Hematopoietic multipotent progenitor cell treated with erythropoietin and hydrocortisone succinate and interleukin-3 and kit ligand, for 6 days (in vitro differentiated cells): ENCODE measurements at regions not wholly inside any gene's neighbourhood (a gene's known extent, or its start where the extent isn't known, plus 50 kb on each side); places are given as distances from the start of the nearest gene placed in this dataset.
"Not testable (repeated sequence)": the region's sequence is repeated elsewhere in the genome, so short reads cannot be mapped to it uniquely, and the experiment has no call there.

Source experiments
- DNase-seq: peaks from one replicate; pipeline ENCODE4 v3.0.0-alpha.2; 2015

DNA sequence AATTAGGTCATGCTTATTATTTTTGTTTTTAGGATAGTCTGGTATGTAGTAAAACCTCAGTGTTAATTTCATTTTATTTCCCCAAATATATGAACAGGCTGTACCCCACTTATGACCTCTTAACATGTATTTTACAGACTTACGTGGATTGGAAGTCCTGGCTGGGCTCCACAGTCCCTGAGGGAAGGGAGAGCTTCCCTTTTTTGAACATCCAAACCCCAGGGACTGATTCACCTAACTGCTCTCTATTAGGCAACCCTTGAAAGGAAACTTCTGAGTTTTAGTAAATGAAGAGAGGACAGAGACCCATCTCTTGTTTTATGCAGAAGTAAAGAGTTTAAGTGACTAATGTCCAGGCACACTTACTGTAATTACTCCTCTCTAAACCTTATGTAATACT lies 233.1 kb upstream of the SPRY1 start:
- DNase-seq, result no peak

GRCh38 chr4:123166023-123166422 lies 230.6 kb upstream of the SPRY1 start:
- peak; percentile 42 for DNase-seq

- peak; percentile 61 for DNase-seq
Observed at GRCh38 chr4:123167931-123168330, 228.7 kb upstream of the SPRY1 start.

DNA sequence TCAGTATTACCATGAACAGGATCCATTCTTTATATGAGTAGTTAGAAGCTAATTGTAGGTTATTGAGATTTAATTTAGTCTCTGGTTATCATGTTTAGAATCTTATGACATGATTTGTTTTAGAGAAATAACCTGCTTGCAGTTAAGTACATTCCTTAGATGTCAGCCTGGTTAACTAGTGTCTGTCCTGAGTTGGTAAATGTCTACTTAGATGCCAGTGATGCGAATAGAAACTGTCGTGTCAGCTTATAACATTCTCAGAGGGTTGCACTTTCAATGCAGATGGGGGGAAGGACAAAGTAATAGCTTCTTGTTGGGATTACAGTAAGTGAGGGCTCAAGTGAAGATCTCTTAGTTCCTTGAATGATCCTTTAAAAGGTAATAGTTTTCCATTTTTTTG lies 227.8 kb upstream of the SPRY1 start:
- DNase-seq, result no peak

GRCh38 chr4:123170843-123171242 lies 225.8 kb upstream of the SPRY1 start:
- no peak for DNase-seq

DNA sequence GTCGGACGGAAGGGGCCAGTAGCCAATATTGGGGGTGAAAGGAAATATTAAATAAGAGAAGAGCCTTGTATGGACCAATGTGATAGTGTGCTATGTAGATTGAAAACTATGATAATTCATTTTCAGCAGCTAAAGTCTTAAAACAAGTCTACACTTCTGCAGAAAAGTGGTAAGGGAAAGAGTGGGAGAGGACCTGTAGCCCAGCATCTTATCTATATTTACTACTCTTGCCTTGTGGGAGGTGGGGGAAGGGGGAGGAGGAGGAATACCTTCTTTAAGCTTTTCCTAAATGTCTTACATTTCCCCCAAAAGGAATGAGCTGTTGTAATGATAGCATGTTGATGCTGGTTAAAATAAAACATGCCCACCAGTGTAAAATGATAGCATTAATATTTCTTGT lies 220.0 kb upstream of the SPRY1 start:
- DNase-seq, result no peak

GRCh38 chr4:123182289-123182688 lies 214.3 kb upstream of the SPRY1 start:
- DNase-seq, result no peak

DNA sequence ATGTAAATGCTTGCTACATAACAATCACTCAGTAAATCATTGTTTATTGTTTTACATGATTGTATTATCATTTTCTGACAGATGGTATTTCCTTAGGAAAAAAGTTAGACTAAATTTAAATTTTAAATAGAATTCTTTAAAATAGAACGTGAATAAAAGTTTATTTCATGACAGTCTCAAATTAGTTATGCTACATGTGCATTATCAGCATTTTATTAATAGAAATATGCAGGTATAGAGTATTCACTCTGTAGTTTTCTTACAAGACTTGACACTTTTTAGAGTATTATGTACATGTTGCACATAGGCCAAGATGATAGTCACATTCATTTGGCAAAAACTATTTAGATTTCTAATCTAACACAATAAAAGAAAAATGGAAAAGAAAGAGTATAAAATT lies 213.3 kb upstream of the SPRY1 start:
- no peak for DNase-seq

- not testable (repeated sequence) for DNase-seq
Observed at GRCh38 chr4:123183754-123184153, 212.8 kb upstream of the SPRY1 start.

DNA sequence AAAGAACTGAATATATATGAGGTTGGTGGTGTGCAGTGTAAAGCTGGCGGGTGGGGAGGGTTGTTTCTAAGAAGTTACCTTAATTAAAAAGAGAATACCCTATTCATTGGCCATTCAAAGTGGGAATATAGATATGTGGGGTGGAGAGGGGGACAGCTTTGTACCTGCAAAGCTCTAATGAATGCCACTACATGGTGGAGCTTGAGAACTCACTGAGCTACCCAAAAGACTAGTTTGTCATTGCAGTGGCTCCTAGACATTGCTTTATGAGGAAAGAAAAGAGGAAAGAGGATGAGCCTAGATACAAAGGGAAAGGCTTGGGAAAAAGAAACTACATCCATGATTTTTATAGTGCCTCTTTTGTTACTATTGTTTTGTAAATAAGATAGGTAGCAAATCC lies 209.9 kb upstream of the SPRY1 start:
- no peak for DNase-seq

DNA sequence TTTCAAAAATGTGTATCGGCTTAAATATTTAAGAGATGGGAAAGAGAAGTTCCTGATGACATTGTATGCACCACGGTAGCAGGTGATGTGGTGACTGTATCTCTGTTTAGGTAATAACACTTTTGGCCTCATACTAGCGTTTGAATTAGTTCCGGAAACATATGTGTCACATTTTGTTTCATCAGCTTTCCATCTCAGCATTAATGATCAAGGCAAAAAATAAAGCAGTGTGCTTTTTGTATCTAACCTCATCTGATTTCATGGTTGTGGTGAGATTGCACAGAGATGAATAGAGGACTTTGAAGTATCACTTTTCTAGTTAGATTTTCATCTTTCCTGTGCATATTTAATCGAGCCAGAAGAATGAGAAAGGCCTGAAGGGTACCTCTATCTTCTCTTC lies 206.4 kb upstream of the SPRY1 start:
- no peak for DNase-seq

DNA sequence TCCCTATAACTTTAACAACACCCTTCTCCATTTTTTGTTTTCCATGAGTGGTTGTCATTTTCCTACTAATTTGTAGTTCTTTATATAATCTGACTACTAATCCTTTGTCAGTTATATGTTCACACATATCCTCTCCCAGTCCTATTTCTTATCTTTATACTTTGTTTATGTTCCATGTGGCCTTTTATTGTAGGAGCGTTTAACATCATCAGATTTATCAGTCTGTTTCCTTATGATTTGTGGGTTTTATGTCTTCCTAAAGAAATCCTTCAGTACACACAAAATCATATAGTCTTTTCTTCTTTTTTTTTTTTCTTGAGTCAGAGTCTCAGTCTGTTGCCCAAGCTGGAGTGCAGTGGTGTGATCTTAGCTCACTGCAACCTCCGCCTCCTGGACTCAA lies 204.9 kb upstream of the SPRY1 start:
- no peak for DNase-seq

DNA sequence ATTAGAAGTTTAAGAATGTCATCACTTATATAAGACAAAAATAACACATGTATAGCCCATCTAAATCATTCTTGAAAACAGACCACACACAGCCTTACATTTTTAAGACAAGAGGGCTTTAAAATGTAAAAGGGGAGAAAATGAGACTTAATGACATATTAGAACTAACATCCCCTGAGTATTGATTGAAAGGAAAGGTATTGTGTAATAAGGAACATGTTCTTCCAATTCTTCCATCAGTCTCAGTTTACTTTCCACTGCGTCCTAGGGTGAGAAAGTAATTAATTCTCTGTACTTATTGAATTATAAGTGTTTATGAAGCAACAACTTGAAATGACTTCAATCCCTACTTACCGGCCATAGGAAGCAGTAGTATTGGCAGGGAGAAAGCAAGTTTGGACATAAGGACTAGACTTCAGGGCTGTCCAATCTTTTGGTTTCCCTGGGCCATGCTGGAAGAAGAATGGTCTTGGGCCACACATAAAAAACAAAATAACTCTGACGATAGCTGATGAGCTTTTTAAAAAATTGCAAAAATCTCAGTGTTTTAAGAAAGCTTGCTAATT lies 202.7 kb upstream of the SPRY1 start:
- no peak for DNase-seq

- no peak for DNase-seq
Observed at GRCh38 chr4:123198706-123199105, 197.9 kb upstream of the SPRY1 start.

- no peak for DNase-seq
Observed at GRCh38 chr4:123200051-123200940, 196.3 kb upstream of the SPRY1 start.

- no peak for DNase-seq
Observed at GRCh38 chr4:123204737-123205136, 191.9 kb upstream of the SPRY1 start.

GRCh38 chr4:123206016-123206415 lies 190.6 kb upstream of the SPRY1 start:
- DNase-seq, result no peak

GRCh38 chr4:123209436-123209835 lies 187.2 kb upstream of the SPRY1 start:
- no peak for DNase-seq

DNA sequence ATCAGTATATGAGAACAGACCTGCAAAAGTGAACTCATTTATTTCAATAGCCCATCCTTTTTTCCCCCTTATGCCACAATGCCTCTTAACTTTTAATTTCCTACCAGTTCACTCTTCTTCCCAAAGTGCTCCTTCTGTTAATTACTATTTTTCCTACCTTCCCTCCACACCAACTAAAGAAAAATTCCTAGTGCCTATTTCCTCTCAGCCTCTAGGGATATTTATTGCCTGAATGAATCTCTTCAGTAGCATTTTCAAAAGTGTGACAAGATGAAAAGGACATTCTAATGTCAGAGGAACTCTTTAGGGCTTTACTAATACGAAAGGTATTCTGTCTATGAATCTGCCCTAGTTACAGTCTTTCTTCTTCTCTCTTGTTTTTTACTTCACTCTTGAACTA lies 181.1 kb upstream of the SPRY1 start:
- DNase-seq, result no peak

- no peak for DNase-seq
Observed at GRCh38 chr4:123216543-123216942, 180.1 kb upstream of the SPRY1 start.

DNA sequence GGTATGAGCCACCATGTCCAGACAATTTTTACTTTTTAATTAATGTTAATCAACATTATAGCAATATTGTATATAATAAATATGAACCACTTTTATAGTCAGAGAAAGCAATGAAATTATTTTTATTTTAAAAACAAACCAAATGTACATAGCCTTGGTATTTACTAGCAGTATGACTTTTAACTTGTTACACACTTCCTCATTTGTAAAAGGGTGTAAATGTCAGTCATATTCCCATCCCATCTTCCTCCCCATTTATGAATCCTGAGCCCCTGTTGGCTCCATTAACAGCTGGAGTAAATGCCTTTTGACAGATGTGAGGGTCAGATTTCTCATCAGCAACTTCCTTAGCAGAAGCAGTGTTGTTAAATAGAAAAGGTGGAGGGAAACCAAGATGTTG lies 179.6 kb upstream of the SPRY1 start:
- no peak for DNase-seq

- DNase-seq, result no peak
Observed at GRCh38 chr4:123217664-123218063, 178.9 kb upstream of the SPRY1 start.

GRCh38 chr4:123218981-123219380 lies 177.6 kb upstream of the SPRY1 start:
- DNase-seq, result peak; percentile 23

DNA sequence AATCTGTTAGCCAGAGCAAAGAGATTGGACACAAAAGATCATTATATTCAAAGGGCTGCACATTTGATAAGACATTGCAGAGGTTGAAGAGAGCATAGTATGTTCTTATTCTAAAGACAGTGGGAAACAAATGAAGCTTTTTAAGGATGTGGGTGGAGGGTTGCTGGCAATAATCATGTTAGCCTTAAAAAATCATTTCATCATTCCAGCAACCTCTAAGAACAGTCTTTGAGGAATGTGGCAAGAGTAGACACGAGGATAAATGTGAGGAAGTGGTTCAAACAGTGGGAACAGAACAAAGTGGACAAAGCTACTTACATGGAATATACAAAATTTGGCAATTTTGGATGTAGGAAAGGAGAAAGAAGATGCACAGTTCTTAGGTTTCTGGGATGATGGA lies 167.3 kb upstream of the SPRY1 start:
- DNase-seq, result no peak

GRCh38 chr4:123230061-123230460 lies 166.5 kb upstream of the SPRY1 start:
- no peak for DNase-seq
